GM12892 (cell line): ENCODE measurements at regions not wholly inside any gene's neighbourhood (a gene's known extent, or its start where the extent isn't known, plus 50 kb on each side); places are given as distances from the start of the nearest gene placed in this dataset.

Experiments used
- DNase-seq: peaks from one replicate; pipeline ENCODE4 v3.0.0; 2011; ENCODE audit not compliant: insufficient read length
- FAIRE-seq: peaks from 2 replicates; lab custom pipeline; 2011; peaks lifted over from hg19 to GRCh38; lab: Jason Lieb, UNC
- POLR2A ChIP-seq: IDR thresholded peaks from 2 replicates; pipeline ENCODE4 v1.6.1; 2011; ENCODE audit warnings: low read depth, low read length, control low read depth
- POLR2AphosphoS5 ChIP-seq: IDR thresholded peaks from 2 replicates; pipeline ENCODE4 v1.6.1; 2011; ENCODE audit warnings: low read depth, low read length, control low read depth
- TAF1 ChIP-seq: IDR thresholded peaks from 2 replicates; pipeline ENCODE4 v1.6.1; 2011; ENCODE audit warnings: low read depth, mild to moderate bottlenecking, control low read depth, low read length, borderline replicate concordance

- DNase-seq = no peak
- TF ChIP-seq TAF1 (no peak), POLR2A (no peak), POLR2AphosphoS5 (no peak)
- peak; percentile 50 for FAIRE-seq
Measured at GRCh38 chrX:40157228-40158035, 59.7 kb upstream of the BCOR start.

DNA sequence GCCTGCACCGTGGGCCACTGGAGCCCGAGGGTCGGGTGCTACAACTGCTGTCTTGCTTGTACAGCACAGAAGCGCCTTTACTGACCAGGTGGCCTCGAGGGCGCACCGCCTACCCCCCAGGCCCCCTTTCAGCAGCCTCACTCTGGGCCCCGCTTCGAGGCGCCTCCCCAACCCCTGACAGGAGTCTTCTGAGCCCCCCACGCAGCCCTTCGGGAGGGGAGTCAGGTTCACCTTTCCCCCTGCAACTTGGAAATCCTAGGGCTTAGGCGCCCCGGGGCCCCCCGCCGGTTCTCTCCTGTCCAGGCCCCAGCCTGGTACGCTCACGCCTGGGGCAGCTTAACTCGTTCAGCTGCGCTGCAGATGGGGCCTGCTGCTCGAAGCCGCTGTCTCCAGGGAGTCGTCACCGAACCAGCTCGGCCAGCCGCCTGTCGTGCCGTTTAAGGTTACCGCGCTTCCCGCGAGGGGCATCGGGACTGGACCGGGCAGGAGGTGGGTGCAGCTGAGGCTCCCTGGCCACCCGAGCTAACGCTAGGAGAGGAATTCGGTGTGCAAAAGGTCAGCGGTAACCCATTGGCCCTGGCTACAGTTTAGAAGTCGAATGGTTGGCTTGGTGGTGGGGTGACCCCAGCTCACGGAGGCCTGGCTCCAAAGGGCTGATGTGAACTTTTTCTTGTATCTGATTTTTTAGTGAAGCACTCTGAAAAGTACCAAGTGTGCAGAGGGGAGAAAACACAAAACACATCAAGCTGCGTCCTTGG is 58.9 kb upstream of the BCOR start:
- TF ChIP-seq TAF1 = no peak
- no peak for TF ChIP-seq POLR2AphosphoS5
- no peak for TF ChIP-seq POLR2A
- DNase-seq = no peak
- FAIRE-seq = no peak

- no peak for FAIRE-seq
- no peak for DNase-seq
- TF ChIP-seq POLR2AphosphoS5 (no peak), POLR2A (no peak), TAF1 (no peak)
Measured at GRCh38 chrX:40155589-40156469, 58.1 kb upstream of the BCOR start.

DNA sequence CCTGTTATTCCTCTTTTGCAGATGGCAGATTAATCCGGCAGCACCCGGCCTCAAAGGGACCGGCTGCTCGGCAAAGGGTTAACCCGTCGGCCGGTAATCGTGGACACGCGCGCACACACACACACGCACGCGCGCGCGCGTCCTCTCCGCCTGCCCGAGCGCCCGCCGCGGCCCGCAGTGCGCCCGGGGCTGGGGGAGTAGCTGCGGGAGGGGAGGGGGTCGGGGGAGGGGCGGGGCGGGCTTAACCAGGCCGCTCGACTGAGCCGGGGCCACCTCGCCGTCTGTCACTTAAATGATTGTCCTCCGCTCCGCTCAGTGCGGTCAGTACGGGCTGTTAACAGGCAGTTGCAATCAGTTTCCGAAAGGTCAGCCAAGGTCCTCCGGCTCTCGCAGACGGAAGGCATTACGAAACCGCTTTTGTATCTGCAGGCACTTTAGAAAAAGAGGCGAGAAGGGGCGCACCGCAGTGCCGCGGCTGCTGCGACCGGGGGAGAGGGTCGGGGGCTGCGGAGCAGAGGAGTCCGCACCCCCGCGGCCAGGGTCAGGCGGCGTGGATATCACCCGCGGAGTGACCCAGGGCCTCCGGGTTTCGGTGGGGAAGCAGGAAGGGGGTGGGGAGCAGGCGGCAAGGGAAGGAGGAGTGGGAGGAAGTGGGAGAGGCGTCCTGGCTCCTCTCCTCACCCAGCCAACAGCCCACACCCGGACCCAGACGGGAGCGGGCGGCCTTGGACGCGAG is 57.3 kb upstream of the BCOR start:
- TF ChIP-seq POLR2AphosphoS5 = no peak
- TF ChIP-seq POLR2A = no peak
- no peak for TF ChIP-seq TAF1
- FAIRE-seq (peak; percentile 86), DNase-seq (no peak)

DNA sequence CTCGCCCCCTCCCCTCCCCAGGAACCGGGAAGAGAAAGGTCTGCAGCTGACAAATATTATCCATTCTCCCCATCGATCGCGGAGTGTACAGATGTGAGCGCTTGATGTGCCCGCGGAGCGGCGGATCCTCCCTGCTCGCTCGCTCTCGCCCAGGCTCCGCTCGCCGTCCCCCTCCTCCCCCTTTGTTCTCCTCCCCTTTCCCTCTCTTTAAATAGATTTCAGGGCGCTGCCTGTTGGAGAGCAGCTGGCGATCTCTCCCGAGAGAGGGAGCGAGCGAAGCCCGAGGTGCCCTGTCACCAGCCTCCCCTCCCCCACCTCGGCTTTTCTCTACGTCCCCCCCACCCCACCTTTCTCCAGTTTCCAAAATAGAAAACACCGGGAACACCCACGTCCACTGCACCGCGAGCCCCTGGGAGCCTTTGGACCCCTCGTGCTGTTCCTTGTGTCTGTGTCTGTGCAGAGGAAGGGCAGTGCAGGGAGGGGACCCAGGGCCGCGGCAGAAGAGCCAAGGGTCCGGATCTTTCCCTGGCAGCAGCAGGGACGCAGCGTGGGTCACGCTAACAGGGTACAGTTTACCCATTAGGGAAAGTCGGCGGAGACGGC is 56.6 kb upstream of the BCOR start:
- TF ChIP-seq POLR2A (no peak), TAF1 (no peak)
- DNase-seq (no peak), FAIRE-seq (no peak)

DNA sequence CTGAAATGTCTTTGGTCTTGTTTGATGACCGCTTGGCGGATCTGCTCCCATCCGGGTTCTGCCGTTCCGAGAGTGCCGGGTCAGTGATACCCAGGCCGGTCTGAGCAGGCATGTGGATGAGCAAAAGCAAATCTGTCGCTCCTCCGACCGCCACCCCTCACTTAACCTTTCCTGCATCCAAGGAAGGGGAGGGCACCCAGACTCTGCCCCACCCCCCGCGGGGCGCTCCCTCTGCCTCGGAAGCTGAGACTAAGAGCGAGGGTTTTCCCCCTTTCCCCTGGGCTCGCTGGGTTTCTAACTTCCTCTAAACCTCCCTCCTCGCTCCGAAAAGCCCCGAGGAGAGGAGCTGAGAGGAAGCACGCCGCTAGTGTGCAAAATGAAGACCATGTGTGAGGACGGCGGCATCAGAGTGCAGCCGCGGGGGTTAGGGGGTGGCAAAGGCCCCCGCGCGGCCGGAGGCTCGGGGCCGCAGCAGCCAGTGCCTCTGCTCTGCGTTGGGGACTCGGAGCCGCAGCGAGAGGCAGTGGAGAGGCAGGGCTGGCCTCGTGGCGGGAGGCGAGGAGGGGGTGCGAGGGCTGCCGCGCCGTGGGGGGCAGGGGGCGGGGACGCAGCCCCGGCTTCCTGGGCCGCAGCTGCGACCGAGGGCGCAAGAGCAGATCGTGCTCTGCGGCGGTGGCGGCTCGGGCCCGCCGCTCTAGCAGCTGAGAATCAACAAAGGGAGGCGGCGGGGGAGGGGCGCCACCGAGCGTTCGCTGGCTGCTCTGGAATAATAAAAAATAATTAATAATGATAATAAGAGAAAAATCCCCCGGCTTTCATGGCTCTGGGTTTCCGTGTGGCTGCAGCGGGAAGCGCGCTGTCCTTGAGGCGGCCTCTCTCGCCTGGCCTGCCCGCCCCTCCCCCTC is 55.8 kb upstream of the BCOR start:
- TF ChIP-seq POLR2AphosphoS5 (0 out of 2 replicates have a peak, but pooled peaks have one; percentile 40), POLR2A (peak; percentile 55; the same call in 1 of the 2 replicates), TAF1 (no peak)
- no peak for DNase-seq
- FAIRE-seq = no peak

DNA sequence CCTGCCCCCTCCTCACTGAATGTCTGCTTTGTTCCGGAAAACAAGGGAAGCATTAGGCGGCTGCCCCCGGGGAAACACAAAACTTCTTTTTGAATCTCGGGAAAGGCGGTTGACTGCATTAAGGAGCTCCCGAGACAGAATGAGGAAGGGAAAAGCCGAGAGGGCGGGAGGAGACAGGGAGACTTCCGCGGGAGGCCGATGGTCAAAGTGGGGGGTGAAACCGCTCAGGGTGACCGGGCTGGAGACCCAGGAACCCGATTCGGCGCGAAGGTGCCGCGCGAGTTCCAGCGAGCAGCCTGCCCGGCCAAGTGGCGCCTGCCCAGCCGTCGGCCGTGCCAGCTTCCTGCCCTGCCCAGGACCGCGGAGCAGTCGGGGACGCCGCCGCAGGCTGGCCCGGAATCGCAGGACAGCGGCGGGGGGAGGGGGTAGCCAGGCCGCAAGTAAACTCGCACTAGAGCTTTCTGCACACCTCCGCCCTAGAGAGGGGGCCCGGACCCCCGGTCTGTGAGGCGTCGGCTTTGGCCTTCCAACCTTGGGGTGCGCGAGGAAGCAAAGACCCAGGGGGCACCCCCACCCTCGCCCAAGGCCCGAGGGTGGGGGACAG is 55.1 kb upstream of the BCOR start:
- no peak for FAIRE-seq
- TF ChIP-seq POLR2AphosphoS5 (no peak), POLR2A (no peak), TAF1 (no peak)
- no peak for DNase-seq

- DNase-seq = no peak
- TF ChIP-seq POLR2A (no peak), POLR2AphosphoS5 (no peak), TAF1 (no peak)
- no peak for FAIRE-seq
Measured at GRCh38 chrX:40152173-40152711, 54.5 kb upstream of the BCOR start.
